ENCODE measurements at regions not wholly inside any gene's neighbourhood (a gene's known extent, or its start where the extent isn't known, plus 50 kb on each side); places are given as distances from the start of the nearest gene placed in this dataset.
"Not testable (repeated sequence)": the region's sequence is repeated elsewhere in the genome, so short reads cannot be mapped to it uniquely, and the experiment has no call there.

DNA sequence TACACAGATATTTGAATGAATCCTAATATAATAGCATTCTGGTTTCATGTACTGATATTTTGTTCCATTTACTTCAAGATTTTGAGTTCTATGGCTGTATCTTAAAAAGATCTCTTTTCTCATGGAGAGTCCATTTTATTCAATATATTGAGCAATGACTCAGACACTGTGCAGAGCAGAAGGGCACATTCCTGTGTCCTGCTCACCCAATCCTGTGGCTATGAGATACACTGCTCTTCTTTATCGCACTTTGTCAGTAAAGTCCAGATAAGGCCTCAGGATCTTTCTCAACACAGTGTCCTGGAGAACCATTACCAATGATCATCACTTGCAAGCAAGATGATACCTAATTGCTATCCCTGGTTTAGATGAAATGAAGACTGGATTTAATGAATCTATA, 155.0 kb downstream of the CYSLTR2 start:
- DNase-seq (ENCODE audit: low read depth): no peak

DNA sequence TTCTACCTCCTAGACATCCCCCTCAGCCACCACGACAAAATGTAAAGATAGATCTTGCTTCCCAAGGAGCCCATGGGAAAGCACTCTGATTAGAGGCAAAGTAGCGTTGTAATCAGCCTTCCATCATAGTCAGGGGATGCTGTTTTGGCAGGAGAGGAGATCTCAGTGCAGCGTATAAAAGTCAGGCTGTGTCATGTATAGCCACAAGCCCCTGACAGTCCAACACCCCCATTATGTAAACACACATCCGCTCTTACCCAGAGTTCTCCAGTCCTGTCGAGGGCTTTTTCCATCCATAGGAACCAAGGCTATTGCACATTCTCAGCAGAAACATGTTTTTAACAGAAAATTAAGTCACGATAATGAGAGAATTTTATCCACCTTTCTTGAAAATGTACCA, 156.3 kb downstream of the CYSLTR2 start:
- DNase-seq (ENCODE audit: low read depth): no peak

DNA sequence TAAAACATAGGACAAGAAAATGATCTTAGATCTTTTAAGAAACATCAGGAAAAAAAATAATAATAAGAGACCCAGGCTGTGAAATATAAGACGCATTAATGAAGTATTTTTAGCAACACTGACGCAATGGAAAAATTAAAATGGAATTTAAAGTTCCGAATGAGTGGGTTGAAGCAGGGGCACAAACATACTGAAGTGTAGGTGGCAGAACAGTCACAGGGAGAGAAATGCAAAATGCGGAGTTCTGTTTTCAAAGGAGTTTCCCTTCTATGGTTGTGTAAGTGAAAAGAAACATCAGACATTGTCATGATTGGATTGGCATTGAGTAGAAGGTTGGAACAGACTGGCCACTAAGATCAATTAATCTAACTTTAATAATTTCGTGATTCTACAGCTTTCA, 159.8 kb downstream of the CYSLTR2 start:
- DNase-seq (ENCODE audit: low read depth): no peak

DNA sequence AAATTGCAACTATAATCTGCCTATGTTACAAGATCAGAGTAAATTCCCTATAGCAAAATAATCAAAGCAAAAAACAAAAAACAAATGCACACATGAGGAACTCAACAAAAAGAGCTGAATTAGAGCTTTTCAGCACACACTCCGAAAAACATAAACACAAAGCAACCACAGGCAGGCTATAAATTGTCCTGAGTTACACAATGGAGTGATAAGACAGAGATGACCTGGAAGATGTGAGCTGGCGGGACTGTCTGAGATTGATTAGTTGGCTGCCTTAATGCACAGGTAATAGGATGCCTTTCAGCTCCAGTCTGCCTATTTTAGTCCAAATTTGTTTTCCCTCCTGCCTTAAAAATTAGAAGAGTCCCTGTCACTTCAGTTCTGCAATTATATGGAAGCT, 159.0 kb upstream of the FNDC3A start:
- no peak for DNase-seq (ENCODE audit: low read depth)

DNA sequence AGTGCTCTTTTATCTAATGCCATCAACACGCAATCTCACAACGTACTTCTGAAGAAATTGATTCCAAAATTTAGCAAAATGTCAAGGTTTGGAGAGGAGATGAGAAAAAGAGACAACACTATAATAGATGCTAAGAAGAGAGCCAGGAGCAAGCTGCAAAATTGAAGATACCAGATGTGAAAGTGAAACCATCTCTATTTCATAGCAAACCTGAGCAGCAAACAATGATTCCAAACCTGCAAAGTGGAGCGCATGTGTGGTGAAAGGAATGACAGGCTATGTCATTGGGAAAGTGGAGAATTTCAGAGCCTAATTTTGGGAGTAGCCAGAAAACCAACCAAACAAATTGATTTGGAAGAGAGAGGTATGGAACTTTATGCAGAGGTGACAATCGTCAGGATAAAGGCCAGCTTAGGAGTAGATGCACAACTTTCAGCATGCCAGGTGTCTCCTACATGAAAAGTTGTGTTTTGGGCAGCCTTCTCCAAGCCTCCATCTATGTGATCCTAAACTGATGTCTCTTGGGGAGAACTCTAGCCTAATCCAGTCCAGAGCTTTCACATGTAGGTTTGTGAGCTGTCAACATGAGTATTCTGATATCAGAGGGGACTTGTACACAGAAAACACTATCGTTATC, 158.4 kb upstream of the FNDC3A start:
- no peak for DNase-seq (ENCODE audit: low read depth)

DNA sequence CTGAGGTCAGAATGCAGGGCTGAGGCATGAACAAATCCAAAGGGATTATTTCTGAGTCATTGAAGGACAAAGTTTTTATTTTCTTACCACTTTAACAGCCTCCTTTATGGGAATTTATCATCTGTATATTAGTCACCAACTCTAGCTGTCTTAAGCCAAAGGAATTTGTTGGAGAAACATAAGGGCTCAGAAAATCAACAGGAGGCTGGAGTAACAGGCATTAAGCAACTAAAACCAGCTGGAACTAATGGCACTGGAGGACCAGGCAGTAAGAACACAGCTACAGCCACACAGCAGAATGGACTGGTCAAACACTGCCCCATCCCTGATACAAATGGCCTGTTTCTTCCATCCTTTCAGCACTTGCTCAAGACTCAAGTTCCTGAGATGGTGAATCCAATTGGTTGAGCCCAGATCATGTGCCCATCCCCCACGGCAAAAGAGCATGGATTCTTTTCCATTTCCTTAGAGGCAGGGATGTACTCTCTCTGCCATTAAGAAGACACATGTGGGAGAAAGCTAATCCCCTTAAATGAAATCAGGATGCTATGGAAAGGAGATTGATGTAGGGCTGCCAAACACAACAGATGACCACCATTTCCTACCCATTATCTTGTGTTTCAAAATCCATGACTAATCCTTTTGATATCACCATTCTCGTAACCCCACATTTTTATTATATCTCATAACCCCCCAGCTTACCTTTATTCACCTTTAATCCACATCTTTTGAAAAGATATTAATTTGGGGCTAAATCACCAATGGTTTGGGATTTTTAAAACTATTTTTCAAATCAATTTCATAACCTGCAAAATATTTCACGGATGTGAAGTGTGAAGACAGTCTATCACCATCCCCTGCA, 157.0 kb upstream of the FNDC3A start:
- DNase-seq (ENCODE audit: low read depth): no peak

DNA sequence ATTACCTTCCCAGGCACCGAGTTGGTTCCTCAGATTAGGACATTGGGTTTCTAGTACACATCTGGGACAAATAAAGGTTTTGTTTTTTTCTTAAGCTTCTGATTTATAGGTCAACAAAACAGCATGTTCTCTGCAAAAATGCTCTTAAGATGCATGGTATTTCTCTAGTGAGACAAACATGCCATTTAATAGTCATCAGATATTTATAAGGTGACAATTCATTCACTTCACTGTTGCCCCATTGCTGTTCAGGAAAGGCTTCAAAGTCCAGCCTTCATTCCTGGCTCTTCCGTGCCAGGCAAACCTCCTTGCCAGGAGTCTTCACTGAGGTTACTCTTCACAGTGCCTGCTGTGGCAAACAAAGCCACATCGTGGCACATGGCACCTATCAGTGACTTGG, 156.3 kb upstream of the FNDC3A start:
- no peak for DNase-seq (ENCODE audit: low read depth)

DNA sequence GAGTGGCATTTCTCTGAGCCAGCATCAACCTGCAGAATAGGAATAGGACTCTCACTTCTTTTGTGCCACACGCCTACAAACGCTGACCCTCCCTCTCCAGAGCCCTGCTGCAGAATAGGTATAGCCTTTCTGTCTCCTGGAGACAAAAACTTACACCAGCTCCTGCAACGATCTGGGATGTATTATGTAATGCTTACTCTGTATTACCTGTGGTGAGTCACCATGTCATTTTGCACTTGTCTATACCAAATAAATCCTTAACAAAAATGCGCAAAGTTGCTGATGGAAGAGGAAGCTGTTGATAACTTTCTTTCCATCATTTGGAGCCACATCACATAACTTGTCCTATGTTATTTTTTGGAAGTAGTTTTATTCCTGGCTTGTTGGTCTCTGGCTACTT, 155.8 kb upstream of the FNDC3A start:
- no peak for DNase-seq (ENCODE audit: low read depth)

DNA sequence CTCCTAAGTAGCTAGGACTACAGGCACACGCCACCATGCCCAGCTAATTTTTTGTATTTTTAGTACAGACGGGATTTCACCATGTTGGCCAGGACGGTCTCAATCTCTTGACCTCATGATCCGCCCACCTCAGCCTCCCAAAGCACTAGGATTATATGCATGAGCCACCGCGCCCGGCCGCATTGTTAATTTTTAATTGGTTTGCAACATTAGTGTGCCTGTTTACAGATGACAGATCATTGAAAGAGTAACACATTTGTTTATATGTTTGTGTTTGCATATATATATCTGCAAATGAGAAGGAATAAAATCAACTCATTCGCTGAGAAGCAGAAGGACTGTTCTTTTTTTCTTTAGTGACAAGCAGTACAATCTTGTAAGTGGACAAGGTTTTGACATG, 152.2 kb upstream of the FNDC3A start:
- DNase-seq (ENCODE audit: low read depth): not testable (repeated sequence)

DNA sequence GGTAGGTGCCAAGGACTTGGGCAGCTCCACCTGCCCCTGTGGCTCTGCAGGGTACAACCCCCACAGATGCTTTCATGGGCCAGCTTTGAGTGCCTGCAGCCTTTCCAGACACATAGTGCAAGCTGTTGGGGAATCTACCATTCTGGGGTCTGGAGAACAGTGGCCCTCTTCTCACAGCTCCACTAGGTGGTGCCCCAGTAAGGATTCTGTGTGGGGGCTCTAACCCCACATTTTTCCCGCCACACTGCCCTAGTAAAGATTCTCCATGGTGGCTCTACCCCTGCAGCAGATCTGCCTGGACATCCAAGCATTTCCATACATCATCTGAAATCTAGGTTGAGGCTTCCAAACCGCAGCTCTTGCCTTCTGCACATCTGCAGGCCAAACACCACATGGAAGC, 149.7 kb upstream of the FNDC3A start:
- DNase-seq (ENCODE audit: low read depth): no peak

DNA sequence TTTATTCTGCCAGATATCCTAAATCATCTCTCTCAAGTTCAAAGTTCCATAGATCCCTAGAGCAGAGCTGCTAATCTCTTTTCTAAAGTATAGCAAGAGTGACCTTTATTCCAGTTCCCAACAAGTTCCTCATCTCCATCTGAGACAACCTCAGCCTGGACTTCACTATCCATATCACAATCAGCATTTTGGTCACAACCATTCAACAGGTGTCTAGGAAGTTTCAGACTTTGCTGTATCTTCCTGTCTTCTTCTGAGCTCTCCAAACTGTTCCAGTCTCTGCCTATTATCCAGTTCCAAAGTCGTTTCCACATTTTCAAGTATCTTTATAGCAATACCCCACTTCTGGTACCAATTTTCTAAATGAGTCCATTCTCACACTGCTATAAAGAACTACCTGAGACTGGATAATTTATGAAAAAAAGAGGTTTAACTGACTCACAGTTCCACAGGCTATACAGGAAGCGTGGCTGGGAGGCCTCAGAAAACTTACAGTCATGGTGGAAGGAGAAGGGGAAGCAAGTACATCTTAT, 148.7 kb upstream of the FNDC3A start:
- not testable (repeated sequence) for DNase-seq (ENCODE audit: low read depth)

DNA sequence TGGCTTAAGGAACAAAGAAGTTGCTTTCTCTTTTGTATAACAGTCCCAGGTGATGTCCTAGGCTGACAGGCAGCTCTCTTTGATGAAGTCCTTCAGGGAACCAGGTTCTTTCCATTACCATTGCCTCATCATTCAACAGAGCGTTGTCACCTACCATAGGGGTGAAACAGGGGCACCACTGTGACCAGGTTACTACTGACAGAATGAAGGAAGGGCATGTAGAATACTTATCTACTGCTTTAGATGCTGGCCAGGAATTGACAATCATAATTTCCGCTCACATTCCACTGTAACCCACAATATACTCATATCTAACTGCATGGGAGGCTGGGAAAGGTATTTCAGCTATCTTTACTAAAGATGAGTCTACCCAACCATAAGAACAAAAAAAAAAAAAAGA, 148.0 kb upstream of the FNDC3A start:
- DNase-seq (ENCODE audit: low read depth): no peak

DNA sequence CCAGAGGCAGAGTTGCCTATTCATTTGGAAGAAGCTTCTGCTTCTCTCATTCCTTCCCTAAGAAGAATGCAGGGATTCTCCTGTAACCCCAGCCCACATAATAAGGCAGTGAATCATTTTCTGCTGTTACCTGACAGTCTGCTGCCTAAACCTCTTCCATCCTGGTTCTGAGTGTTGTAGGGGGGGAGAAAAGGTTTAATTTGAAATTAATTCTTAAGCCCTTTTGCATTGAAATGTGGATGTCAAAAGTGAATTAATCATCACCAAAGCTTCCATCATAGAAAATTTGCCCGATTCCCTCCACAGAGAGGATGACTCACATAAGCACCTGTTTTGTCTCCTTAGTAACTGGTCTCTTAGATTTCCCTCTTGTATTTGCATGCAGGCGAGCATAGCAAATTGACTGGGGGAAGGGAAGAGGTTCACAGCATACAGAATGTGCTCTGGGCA, 146.7 kb upstream of the FNDC3A start:
- DNase-seq (ENCODE audit: low read depth): no peak

DNA sequence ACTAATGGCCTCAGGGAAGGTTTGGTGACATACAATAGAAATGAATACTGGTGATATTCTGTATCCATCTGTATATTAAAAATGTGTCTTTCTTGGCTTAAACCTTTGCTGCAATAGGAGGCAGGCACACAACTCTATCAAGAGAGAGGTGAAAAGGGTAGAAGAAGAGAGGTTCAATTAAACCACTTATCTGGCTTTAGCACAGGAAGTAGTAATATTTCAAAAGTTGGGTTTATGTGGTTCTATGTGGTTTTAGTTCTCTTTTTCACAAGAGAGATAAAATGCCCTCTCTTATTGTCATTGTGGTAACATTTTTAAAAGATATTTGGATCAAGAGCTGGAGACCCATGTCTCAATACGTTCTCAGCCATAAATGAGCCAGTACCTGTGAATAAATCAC, 146.2 kb upstream of the FNDC3A start:
- DNase-seq (ENCODE audit: low read depth): no peak

DNA sequence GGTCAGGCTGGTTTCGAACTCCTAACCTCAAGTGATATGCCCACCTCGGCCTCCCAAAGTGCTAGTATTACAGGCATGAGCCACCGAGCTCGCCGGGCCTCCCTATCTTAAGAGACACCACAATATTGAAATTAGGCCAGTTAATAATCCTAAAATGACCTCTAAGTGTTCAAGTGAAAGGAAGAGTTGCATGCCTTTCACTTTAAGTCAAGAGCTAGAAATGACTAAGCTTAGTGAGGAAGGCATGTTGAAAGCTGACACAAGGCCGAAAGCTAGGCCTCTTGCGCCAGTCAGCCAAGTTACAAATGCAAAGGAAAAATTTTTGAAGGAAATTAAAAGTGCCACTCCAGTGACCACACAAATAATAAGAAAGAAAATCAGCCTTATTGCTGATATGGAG, 144.5 kb upstream of the FNDC3A start:
- DNase-seq (ENCODE audit: low read depth): no peak

DNA sequence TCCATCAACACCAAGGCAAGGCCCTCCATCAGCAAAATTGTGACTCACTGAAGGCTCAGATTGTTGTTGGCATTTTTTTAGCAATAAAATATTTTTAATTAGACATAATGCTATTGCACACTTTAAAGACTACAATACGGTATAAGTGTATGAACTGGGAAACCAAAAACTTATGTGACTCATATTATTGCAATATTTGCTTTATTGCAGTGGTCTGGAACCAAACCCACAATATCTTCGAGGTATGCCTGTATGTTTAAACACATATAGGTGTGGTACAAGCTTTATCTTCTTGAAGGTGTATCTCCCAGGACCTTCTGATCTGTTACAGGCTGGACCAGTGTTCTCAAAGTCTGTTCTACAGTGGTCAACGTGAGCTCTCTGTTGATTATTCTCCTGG, 142.3 kb upstream of the FNDC3A start:
- no peak for DNase-seq (ENCODE audit: low read depth)

DNA sequence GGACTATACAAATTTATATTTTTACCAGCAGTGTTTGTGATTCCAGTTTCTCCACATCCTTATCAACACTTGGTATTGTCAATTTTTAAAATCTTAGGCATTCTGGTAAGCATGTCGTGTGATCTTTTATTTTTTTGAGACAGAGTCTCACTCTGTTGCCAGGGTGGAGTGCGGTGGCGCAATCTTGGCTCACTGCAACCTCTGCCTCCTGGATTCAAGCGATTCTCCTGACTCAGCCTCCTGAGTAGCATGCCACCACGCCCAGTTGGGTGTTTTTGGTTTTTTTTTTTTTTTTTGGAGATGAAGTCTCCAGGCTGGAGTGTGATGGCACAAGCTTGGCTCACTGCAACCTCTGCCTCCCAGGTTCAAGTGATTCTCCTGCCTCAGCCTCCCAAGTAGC, 140.4 kb upstream of the FNDC3A start:
- not testable (repeated sequence) for DNase-seq (ENCODE audit: low read depth)

DNA sequence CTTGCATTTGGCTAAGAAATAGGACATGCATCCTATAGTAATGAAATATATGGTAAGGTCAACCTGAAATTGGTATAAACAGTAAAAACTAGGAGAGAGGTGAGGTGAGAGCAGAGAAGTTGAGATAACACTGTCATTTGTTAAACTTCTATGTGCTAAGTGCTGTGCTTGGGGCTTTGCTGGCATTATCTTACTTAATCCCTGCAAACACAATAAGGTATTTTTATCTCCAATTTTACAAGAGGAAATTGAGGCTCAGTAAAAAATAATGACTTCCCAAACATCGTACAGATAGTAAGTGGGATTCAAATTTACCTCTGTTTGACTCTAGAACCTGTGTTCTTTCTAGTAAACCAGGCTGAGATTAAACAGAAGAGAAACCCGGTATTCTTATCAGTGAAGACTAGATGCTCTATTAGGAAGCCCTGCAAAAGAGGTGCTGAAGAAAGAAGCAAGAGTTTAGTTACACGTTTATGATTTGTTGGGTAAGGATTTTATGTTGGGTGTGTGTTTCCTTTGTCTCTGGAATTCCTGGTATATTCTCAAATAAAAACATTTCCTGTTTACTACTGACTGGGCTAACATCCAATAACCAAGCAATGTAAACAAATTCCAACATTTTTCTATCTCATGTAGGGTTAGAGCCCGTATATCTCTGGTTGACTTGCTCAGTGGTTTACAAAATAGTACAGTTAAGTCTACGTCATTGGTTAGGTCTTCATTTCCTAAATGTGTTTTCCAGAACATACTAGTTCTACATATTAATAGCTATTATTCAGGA, 137.3 kb upstream of the FNDC3A start:
- DNase-seq (ENCODE audit: low read depth): no peak

DNA sequence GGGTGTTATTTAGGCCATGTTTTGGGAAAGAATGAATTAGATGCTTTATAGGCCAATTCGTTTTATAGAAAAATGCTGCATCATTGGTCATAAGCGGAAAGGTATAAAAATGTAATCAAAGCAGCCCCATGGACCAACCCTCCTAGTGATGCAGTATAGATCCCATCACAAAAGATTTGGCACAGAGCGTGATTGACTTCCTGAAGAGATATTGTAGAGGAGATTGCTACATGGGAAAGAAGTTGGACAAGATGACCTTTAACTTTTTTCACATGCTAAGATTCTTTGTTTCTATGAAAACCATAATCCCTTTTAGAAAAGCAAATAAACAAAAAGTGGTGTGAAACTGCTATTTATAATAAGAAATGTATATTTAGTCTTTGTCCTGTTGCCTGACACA, 136.5 kb upstream of the FNDC3A start:
- no peak for DNase-seq (ENCODE audit: low read depth)

DNA sequence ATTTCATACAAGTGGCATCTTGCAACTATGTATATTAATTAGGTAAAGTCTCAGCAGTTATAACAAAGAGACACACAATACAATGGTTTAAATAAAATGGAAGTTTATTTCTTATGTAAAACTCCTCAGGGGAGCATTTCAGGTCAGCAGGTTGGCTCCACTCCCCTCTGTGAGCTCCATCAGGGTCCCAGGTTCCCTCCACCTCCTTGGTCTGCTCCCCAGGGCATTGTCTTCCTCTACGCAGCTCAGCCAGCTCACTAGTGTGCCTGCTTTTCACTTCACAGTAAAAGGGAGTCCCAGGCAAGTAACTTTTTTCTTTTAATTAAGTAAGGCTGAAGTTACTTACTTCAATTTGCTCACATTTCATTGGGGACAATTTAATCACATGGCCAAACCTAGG, 135.3 kb upstream of the FNDC3A start:
- DNase-seq (ENCODE audit: low read depth): no peak

DNA sequence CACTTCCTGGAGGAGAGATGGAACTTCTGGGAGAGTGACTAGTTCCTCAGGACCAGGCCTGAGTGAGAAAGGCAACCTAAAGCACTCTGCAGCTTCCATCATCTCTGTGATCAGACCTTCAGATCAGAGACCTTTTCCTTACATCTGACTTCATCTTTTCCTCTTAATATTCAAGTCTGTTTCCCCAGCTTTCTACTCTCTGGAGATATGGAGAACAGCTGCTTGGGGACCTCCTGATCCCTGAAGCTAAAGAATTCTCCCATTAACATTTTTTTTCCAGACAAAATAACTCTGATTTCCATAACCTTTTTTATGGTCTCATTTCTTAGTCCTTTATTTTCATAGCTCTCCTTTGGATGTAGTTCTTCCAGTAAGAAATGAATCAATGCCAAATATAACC, 133.4 kb upstream of the FNDC3A start:
- DNase-seq (ENCODE audit: low read depth): no peak

DNA sequence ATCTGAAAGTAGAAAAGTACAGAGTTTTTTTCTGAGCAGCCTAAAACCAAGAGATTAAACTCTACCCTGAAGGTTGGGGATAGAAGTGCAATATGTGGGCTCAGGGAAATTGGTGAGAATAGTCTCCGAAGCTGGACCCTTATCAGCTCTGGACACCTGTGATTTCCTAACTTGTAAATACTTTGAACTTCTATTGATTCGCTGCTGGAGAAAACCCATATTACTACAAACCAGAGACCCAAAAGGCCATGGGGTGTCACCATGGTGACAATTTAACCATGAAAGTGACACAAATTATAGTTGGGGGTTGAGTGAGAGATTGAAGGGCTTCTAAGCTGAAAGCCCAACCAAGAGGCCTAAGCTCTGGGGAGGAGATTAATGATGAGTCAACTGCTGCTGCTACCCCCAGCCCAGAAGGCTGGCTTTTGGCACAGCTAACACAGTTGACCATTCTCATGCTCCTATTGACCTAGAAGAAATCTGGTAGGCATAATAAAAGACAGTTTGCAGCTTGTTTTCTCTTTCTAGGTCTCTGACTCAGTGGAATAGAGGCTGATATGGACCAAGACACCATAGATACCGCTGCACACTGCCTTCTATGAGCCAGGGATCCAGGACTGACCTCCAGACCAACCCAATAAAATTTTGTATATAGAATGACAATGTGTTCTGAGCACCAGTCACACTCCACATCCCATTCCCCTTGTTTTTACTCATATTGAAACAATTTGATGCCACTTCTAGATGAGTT, 131.9 kb upstream of the FNDC3A start:
- DNase-seq (ENCODE audit: low read depth): no peak

Measured in stimulated activated CD8-positive, alpha-beta memory T cell treated with anti-CD3 and anti-CD28 coated beads, Interleukin-12 subunit alpha, Interleukin-12 subunit beta, amount 100 ng/mL, for 4 hours (primary cell).